Liver (tissue), 8 donors: ENCODE measurements at regions not wholly inside any gene's neighbourhood (a gene's known extent, or its start where the extent isn't known, plus 50 kb on each side); places are given as distances from the start of the nearest gene placed in this dataset.

Experiments
- DNase-seq: peaks from one replicate; pipeline ENCODE4 v3.0.0-alpha.2; 2017; ENCODE audit warnings: low spot score
- H3K27ac ChIP-seq, 2 donors: one replicate each; pipeline ENCODE4 v1.7.0; 2013; ENCODE audit warnings: inconsistent platforms in 2 of 2, low read length in 2 of 2, control low read depth in 1 of 2, low read depth in 1 of 2, mild to moderate bottlenecking in 1 of 2
- H3K27me3 ChIP-seq, 4 donors: one replicate each; pipeline versions ENCODE4 v1.6.1 to v1.7.0; 2013; ENCODE audit warnings: low read length in 3 of 4, inconsistent platforms in 1 of 4, mild to moderate bottlenecking in 1 of 4, moderate library complexity in 1 of 4; ENCODE audit not compliant: control insufficient read depth in 4 of 4, insufficient read depth in 4 of 4
- H3K36me3 ChIP-seq, 4 donors: one replicate each; pipeline versions ENCODE4 v1.6.1 to v1.7.0; 2013; ENCODE audit warnings: low read length in 3 of 4, mild to moderate bottlenecking in 3 of 4, low read depth in 1 of 4, moderate library complexity in 1 of 4; ENCODE audit not compliant: control insufficient read depth in 4 of 4, insufficient read depth in 3 of 4
- H3K4me1 ChIP-seq, 4 donors: one replicate each; pipeline versions ENCODE4 v1.6.1 to v1.7.0; 2013; ENCODE audit warnings: low read length in 3 of 4, mild to moderate bottlenecking in 3 of 4, moderate library complexity in 1 of 4; ENCODE audit not compliant: control insufficient read depth in 4 of 4, insufficient read depth in 4 of 4
- H3K4me3 ChIP-seq, 3 donors: one replicate each; pipeline versions ENCODE4 v1.6.1 to v1.7.0; 2013; ENCODE audit warnings: low read length in 3 of 3, control low read depth in 1 of 3, low read depth in 1 of 3, mild to moderate bottlenecking in 1 of 3
- H3K9ac ChIP-seq, 2 donors: one replicate each; pipeline ENCODE4 v1.7.0; 2013; ENCODE audit warnings: low read length in 2 of 2, mild to moderate bottlenecking in 2 of 2, moderate library complexity in 2 of 2, control low read depth in 1 of 2, low read depth in 1 of 2
- H3K9me3 ChIP-seq, 4 donors: one replicate each; pipeline versions ENCODE4 v1.6.1 to v1.7.0; 2013; ENCODE audit warnings: low read length in 3 of 4; ENCODE audit not compliant: control insufficient read depth in 4 of 4
- CTCF ChIP-seq: fragments of 150-350 bp; IDR thresholded peaks from 2 replicates; pipeline ENCODE4 v1.5.1; 2017; ENCODE audit warnings: improper control_type of control experiment, low read depth, low read length; ENCODE audit not compliant: missing input control
- FOXA2 ChIP-seq: IDR thresholded peaks from 2 replicates; pipeline ENCODE4 v1.6.1; 2016; ENCODE audit warnings: antibody characterized with exemption
- GABPA ChIP-seq, 2 donors: IDR thresholded peaks in 1 of 2; conservative IDR thresholded peaks in 1 of 2; 2 replicates each; pipeline ENCODE4 v1.6.1; 2016; ENCODE audit warnings: antibody characterized with exemption in 2 of 2, mild to moderate bottlenecking in 1 of 2, moderate library complexity in 1 of 2
- HNF4A ChIP-seq, 2 donors: conservative IDR thresholded peaks; 2 replicates each; pipeline ENCODE4 v1.6.1; 2016; ENCODE audit warnings: antibody characterized with exemption in 2 of 2, mild to moderate bottlenecking in 2 of 2
- HNF4G ChIP-seq: IDR thresholded peaks from 2 replicates; pipeline ENCODE4 v1.6.1; 2016; ENCODE audit warnings: antibody characterized with exemption
- MAX ChIP-seq: IDR thresholded peaks from 2 replicates; pipeline ENCODE4 v1.6.1; 2016; ENCODE audit warnings: antibody characterized with exemption
- REST ChIP-seq: IDR thresholded peaks from 2 replicates; pipeline ENCODE4 v1.6.1; 2016; ENCODE audit warnings: antibody characterized with exemption, mild to moderate bottlenecking
- SP1 ChIP-seq: IDR thresholded peaks from 2 replicates; pipeline ENCODE4 v1.6.1; 2018; ENCODE audit warnings: antibody characterized with exemption, mild to moderate bottlenecking
- ZBTB33 ChIP-seq: IDR thresholded peaks from 2 replicates; pipeline ENCODE4 v1.6.1; 2016; ENCODE audit warnings: antibody characterized with exemption
- WGBS: extraction: QIAGEN DNeasy Blood & Tissue Kit; methylation state at CpG from one replicate; pipeline ENCODE4 v1.1.7; 2013; 5-methylcytosine and 5-hydroxymethylcytosine counted together
- donor health status: healthy.
- donor health status: healthy.
- donor health status: healthy.
- donor health status: healthy.
- donor health status: healthy.

GRCh38 chr18:35888329-35888728 lies 84.2 kb upstream of the RMP24 start:
- WGBS: 29% methylated on average over 5 of the region's 5 CpGs
- Histone ChIP-seq H3K9me3 (peaks cover 0 to 2% (median 0%) of the 10 kb centered on the region in 4 donors), H3K27me3 (no peaks in the 10 kb centered on the region), H3K4me3 (no peak overlapping the region), H3K4me1 (no peaks in the 10 kb centered on the region), H3K9ac (no peak overlapping the region), H3K27ac (no peak overlapping the region), H3K36me3 (no peaks in the 10 kb centered on the region)
- no peak for TF ChIP-seq REST
- no peak for TF ChIP-seq HNF4G
- TF ChIP-seq FOXA2: no peak
- TF ChIP-seq ZBTB33: no peak
- no peak for TF ChIP-seq HNF4A (conservative IDR thresholded peaks at IDR 0.05)
- TF ChIP-seq MAX: no peak
- TF ChIP-seq SP1: no peak
- DNase-seq: no peak

DNA sequence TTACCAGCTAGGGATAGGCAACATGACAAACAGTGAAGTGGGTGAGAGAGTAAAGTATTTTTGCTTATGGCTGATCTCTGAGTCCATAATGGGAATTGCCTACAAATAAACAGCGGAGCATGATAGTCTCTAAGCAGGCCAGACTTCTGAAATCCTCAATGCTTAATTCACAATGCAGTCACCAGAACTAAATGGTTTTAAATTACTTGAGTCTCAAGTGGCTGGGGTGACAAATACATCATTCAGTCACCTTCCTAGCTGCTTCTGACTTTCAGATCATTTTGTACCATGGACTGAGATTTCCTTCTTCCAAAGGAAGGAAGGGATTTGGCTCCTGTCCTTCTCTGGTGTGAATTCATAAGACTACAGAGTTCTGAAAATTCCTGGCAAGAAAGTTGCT lies 82.8 kb upstream of the RMP24 start:
- TF ChIP-seq CTCF (no peak), HNF4A (conservative IDR thresholded peaks at IDR 0.05) (no peak)
- no peak overlapping the region for H3K9ac ChIP-seq
- no peak for DNase-seq
- WGBS: 95% methylated on average over 1 of the region's 1 CpG
- H3K4me1 ChIP-seq: no peaks in the 10 kb centered on the region
- no peak overlapping the region for H3K27ac ChIP-seq
- H3K4me3 ChIP-seq: no peak overlapping the region
- H3K36me3 ChIP-seq: no peaks in the 10 kb centered on the region
- no peaks in the 10 kb centered on the region for H3K27me3 ChIP-seq
- peaks cover 0 to 2% (median 0%) of the 10 kb centered on the region in 4 donors for H3K9me3 ChIP-seq

- Histone ChIP-seq H3K9ac (no peak overlapping the region), H3K27ac (no peak overlapping the region), H3K9me3 (peaks cover 0 to 2% (median 0%) of the 10 kb centered on the region in 4 donors), H3K36me3 (no peaks in the 10 kb centered on the region), H3K4me3 (no peak overlapping the region), H3K27me3 (no peaks in the 10 kb centered on the region), H3K4me1 (no peaks in the 10 kb centered on the region)
- WGBS: 58% methylated on average over 3 of the region's 3 CpGs
- no peak for TF ChIP-seq REST
- no peak for TF ChIP-seq GABPA (IDR thresholded peaks at IDR 0.05 in 1 of 2, conservative IDR thresholded peaks at IDR 0.05 in 1 of 2)
- TF ChIP-seq FOXA2: no peak
- TF ChIP-seq HNF4A (conservative IDR thresholded peaks at IDR 0.05): no peak
- DNase-seq: no peak
These were observed 82.2 kb upstream of the RMP24 start for GRCh38 chr18:35890323-35890722.
